BE2C (cell line): ENCODE measurements at regions not wholly inside any gene's neighbourhood (a gene's known extent, or its start where the extent isn't known, plus 50 kb on each side); places are given as distances from the start of the nearest gene placed in this dataset.

Source experiments
- DNase-seq: peaks from one replicate; pipeline ENCODE4 v3.0.0-alpha.2; 2020
- H3K27me3 ChIP-seq: fragments of 250-450 bp; sonication (Bioruptor Pico); 2 replicates; pipeline ENCODE4 v1.5.1; 2020; ENCODE audit warnings: mild to moderate bottlenecking
- H3K36me3 ChIP-seq: fragments of 250-450 bp; sonication (Bioruptor Pico); 2 replicates; pipeline ENCODE4 v1.5.1; 2020; ENCODE audit warnings: mild to moderate bottlenecking
- H3K4me1 ChIP-seq: fragments of 250-450 bp; sonication (Bioruptor Pico); 2 replicates; pipeline ENCODE4 v1.5.1; 2020
- H3K4me3 ChIP-seq: 2 replicates; pipeline ENCODE4 v1.5.1; 2011; ENCODE audit warnings: low read depth, low read length
- H3K9me3 ChIP-seq: fragments of 250-450 bp; sonication (Bioruptor Pico); 2 replicates; pipeline ENCODE4 v1.5.1; 2020
- TF ChIP-seq, protein P1 (sequence below): IDR thresholded peaks from 2 replicates; pipeline ENCODE4 v1.5.1; 2012; ENCODE audit warnings: mild to moderate bottlenecking, low read depth, low read length

DNA sequence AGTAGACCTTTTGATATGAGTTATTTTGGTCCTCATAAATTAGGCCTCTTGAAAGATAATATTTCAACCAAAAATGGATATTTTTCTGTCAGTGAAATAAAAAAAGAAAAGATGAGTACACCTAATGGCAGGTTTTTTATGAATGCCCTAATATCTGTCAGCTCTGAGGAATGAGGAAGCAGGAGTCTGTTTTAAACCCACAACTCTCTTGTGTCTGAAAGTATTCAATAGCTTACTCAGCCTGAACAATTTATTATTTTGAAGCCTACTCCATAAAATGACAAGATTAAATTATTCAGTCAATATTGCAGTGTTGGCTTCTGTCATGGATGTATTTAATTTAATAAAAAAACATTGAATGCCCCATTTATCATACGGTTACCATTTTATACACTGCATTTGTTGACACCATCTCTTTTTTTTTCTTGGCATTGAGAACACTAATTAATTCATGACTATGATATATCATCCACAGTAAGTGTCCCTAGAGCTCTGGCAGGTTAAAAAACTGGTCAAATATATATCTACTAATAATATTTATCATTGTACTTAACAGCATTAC lies 548.2 kb downstream of the CBLN2 start:
- Histone ChIP-seq H3K27me3 (no peaks in the 10 kb centered on the region), H3K4me1 (no peaks in the 10 kb centered on the region), H3K4me3 (no peak overlapping the region), H3K9me3 (no peaks in the 10 kb centered on the region), H3K36me3 (no peaks in the 10 kb centered on the region)
- TF ChIP-seq, protein P1, sequence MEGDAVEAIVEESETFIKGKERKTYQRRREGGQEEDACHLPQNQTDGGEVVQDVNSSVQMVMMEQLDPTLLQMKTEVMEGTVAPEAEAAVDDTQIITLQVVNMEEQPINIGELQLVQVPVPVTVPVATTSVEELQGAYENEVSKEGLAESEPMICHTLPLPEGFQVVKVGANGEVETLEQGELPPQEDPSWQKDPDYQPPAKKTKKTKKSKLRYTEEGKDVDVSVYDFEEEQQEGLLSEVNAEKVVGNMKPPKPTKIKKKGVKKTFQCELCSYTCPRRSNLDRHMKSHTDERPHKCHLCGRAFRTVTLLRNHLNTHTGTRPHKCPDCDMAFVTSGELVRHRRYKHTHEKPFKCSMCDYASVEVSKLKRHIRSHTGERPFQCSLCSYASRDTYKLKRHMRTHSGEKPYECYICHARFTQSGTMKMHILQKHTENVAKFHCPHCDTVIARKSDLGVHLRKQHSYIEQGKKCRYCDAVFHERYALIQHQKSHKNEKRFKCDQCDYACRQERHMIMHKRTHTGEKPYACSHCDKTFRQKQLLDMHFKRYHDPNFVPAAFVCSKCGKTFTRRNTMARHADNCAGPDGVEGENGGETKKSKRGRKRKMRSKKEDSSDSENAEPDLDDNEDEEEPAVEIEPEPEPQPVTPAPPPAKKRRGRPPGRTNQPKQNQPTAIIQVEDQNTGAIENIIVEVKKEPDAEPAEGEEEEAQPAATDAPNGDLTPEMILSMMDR: no peak
- DNase-seq: no peak

DNA sequence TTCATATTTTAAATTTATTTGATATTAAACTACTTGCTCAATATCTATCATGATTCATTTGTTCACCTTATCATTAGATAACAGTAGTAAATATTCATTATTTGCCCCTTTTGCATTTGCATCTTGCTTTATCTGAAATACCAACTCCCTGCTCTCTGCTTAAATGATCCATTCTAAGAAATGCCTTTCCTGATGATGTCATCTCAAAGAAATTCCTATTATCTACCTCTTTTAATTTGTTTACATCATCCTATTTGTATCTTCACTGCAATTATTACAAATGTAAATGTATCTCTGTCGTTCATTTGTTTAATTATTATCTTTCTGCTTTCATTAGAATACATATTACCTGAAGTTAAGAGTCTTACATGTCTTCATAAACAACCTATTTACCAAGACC lies 549.9 kb downstream of the CBLN2 start:
- Histone ChIP-seq H3K27me3 (no peaks in the 10 kb centered on the region), H3K9me3 (no peaks in the 10 kb centered on the region), H3K36me3 (no peaks in the 10 kb centered on the region), H3K4me3 (no peak overlapping the region), H3K4me1 (no peaks in the 10 kb centered on the region)
- DNase-seq: no peak
- TF ChIP-seq, protein P1: no peak

DNA sequence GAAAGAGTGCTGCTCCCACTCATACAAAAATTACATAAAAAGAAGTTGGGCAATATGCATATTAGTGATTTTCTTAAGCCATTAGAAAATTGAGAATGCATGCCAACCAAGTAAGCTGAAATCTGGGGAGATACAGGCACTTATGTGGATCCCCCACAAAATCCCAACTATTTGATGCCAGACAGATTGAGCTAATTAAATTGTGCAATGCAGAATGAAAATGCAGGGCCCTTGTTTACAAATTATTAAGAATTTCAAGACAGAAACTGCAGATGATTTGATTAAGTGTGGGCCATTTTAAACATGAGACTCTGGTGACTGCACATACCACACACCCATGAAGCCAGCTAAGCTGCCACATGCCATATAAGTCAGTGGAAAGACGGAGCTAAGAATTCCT lies 554.5 kb downstream of the CBLN2 start:
- Histone ChIP-seq H3K9me3 (no peaks in the 10 kb centered on the region), H3K4me3 (no peak overlapping the region)

DNA sequence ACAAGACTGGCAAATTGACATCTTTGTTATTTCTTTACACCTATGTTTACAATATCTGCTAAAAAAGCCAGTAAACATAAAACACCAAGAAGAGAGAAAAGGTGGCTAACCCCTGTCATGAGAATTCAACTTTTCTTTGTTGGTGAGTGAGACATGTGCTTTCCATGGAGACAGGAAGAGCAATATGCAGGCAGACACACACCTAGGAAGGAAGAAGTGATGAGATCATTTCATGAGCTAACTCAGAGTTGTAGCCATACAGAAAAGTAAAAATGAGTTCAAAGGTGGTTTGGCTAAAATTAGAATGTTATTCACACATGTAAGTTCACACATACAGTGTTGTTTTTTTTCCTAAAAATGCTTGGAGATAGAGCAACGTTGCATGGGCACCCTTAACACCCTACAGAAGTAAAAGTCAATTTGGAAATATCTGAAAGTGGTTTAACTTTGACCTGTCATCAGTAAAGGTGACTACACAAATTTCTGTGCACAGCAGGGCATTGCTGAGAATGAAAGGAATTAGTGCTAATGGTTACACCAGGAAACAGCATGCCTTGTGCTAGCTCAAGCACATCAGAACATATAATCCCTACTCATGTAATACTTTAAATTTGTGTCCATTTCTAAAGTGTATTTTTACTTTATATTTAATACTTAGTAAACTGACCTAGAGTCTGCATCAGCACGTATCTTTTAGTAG lies 557.6 kb downstream of the CBLN2 start:
- H3K9me3 ChIP-seq: no peaks in the 10 kb centered on the region
- TF ChIP-seq, protein P1: no peak
- H3K4me3 ChIP-seq: no peak overlapping the region
- DNase-seq: no peak
- H3K36me3 ChIP-seq: no peaks in the 10 kb centered on the region
- H3K4me1 ChIP-seq: no peaks in the 10 kb centered on the region
- H3K27me3 ChIP-seq: no peaks in the 10 kb centered on the region

More for the DNA sequence above, 554.5 kb downstream of the CBLN2 start:
- DNase-seq: no peak
- H3K36me3 ChIP-seq: no peaks in the 10 kb centered on the region
- no peaks in the 10 kb centered on the region for H3K4me1 ChIP-seq
- TF ChIP-seq, protein P1: no peak
- H3K27me3 ChIP-seq: no peaks in the 10 kb centered on the region

DNA sequence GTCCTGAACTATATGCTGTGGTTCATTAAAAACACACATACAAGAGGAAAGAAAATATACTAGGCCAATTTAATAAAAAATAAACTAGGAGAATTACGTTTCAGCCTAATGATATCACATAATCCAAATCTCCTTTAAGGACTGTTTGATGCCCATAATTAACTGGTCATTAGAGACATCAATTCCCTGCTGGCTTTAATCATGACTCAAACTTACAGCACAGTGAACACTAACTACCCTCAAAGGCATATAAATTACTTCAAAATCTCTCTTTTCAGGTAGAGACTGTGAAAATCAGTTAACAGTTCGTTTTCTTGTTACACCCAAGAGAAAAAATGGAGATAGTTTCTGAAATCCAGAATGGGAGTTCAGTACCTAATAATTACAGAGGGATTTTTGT lies 567.4 kb downstream of the CBLN2 start:
- no peaks in the 10 kb centered on the region for H3K4me1 ChIP-seq
- H3K4me3 ChIP-seq: no peak overlapping the region
- H3K36me3 ChIP-seq: no peaks in the 10 kb centered on the region
- H3K9me3 ChIP-seq: no peaks in the 10 kb centered on the region
- DNase-seq: no peak
- H3K27me3 ChIP-seq: no peaks in the 10 kb centered on the region
- TF ChIP-seq, protein P1: no peak

DNA sequence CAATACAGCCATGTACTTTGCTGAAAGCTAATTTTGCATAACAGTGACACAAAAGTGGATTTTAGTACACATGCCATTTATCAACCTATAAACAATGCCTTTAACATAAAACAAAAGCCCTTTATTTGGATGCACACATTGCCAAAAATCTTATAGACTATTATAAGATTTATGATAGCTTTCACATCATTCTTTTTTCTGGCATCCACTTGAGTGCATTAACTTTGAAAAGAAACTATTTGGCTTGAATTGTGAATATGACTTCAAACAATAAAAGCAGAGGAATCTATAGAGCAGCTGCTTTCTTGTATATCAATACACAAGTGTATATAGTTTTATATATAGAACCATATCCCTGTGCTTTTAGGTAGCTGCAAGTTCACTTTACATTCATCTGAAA lies 577.4 kb downstream of the CBLN2 start:
- DNase-seq: no peak
- H3K9me3 ChIP-seq: no peaks in the 10 kb centered on the region
- no peaks in the 10 kb centered on the region for H3K4me1 ChIP-seq
- H3K4me3 ChIP-seq: no peak overlapping the region
- H3K27me3 ChIP-seq: no peaks in the 10 kb centered on the region
- H3K36me3 ChIP-seq: no peaks in the 10 kb centered on the region
- TF ChIP-seq, protein P1: no peak
